HEK293T (cell line): ENCODE measurements at regions not wholly inside any gene's neighbourhood (a gene's known extent, or its start where the extent isn't known, plus 50 kb on each side); places are given as distances from the start of the nearest gene placed in this dataset.

Experiments
- BHLHE40 ChIP-seq: fragments of 450-650 bp; IDR thresholded peaks from 2 replicates; pipeline ENCODE4 v1.6.1; 2016; ENCODE audit warnings: mild to moderate bottlenecking, moderate library complexity, borderline replicate concordance
- ELF4 ChIP-seq: fragments of 450-650 bp; IDR thresholded peaks from 2 replicates; pipeline ENCODE4 v1.6.1; 2017; ENCODE audit warnings: antibody characterized with exemption
- SUZ12 ChIP-seq: fragments of 450-650 bp; IDR thresholded peaks from 2 replicates; pipeline ENCODE4 v1.6.1; 2016; ENCODE audit warnings: mild to moderate bottlenecking
- TARDBP ChIP-seq: fragments of 450-650 bp; IDR thresholded peaks from 2 replicates; pipeline ENCODE4 v1.6.1; 2016
- ZNF384 ChIP-seq: fragments of 450-650 bp; IDR thresholded peaks from 2 replicates; pipeline ENCODE4 v1.6.1; 2016

DNA sequence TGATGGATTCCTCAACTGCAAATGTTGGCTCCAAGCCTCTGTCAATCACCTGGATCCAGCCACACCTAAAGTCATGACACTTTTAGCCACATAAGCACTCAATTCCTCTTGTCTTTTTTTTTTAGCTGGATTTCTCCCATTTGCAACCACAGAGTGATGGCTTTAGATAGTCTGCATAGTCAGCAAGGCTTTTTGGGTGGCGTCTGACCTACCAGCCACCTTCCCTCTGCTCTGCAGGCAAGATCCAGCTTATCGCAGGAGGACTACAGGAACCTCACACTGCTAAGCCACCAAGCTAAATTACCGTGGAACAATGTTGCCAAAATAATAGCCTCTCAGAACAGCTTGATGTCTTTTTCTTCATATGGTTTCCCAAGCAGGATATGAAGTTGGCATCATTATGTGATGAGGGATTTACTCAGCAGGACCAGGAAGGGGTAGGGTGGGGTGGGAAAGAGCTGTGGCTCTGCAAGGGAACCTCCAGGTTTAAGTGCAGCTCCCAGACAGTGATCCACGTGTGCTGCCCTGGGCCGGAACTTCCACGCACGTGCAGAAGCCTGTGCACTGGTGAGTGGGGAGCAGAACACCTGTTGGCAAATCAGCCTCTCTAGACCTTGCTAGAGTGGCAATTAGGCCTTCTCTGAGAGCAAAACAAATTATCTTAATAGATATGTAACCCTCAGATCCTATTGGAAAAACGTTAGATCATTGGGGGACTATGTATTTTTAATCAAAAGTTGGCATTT lies 170.6 kb upstream of the NCK2 start:
- no peak for TF ChIP-seq SUZ12
- no peak for TF ChIP-seq ZNF384
- no peak for TF ChIP-seq TARDBP
- TF ChIP-seq BHLHE40, result no peak
- no peak for TF ChIP-seq ELF4
